ENCODE measurements at regions not wholly inside any gene's neighbourhood (a gene's known extent, or its start where the extent isn't known, plus 50 kb on each side); places are given as distances from the start of the nearest gene placed in this dataset.

- CTCF ChIA-PET = no interaction called here
- TF ChIP-seq FOXA1 (IDR thresholded peaks at IDR 0.05) = no peak
- TF ChIP-seq ELF4 (IDR thresholded peaks at IDR 0.05) = no peak
- TF ChIP-seq FOXK2 (IDR thresholded peaks at IDR 0.05) = no peak
- no peak for TF ChIP-seq ARNT (IDR thresholded peaks at IDR 0.05)
- TF ChIP-seq SUZ12 (IDR thresholded peaks at IDR 0.05) = no peak
- TF ChIP-seq PKNOX1 (IDR thresholded peaks at IDR 0.05) = no peak
- no peak for TF ChIP-seq CTBP1 (IDR thresholded peaks at IDR 0.05; ENCODE audit: borderline replicate concordance)
- no peak for TF ChIP-seq TARDBP (IDR thresholded peaks at IDR 0.05)
- TF ChIP-seq L3MBTL2 (conservative IDR thresholded peaks at IDR 0.05) = no peak
- no peak for TF ChIP-seq ZNF384 (IDR thresholded peaks at IDR 0.05)
- no peak for TF ChIP-seq SP1 (IDR thresholded peaks at IDR 0.05)
- TF ChIP-seq NFRKB (IDR thresholded peaks at IDR 0.05) = no peak
- no peak for DNase-seq (ENCODE audit: extremely low spot score)
- POLR2A ChIA-PET = no interaction called here
Measured at GRCh38 chrX:147749308-147749707, 162.4 kb upstream of the FMR1 start.

GRCh38 chrX:147757750-147758149 is 154.0 kb upstream of the FMR1 start:
- ChIA-PET POLR2A (no interaction called here), CTCF (no interaction called here)
- DNase-seq (ENCODE audit: extremely low spot score) = no peak
- TF ChIP-seq FOXM1 (IDR thresholded peaks at IDR 0.05; ENCODE audit: borderline replicate concordance) (no peak), BHLHE40 (IDR thresholded peaks at IDR 0.05; ENCODE audit: borderline replicate concordance) (no peak), HDGF (IDR thresholded peaks at IDR 0.05; ENCODE audit: borderline replicate concordance) (no peak), CTBP1 (IDR thresholded peaks at IDR 0.05; ENCODE audit: borderline replicate concordance) (no peak), FOXK2 (IDR thresholded peaks at IDR 0.05) (no peak), NFRKB (IDR thresholded peaks at IDR 0.05) (no peak), L3MBTL2 (conservative IDR thresholded peaks at IDR 0.05) (no peak), SP1 (IDR thresholded peaks at IDR 0.05) (no peak), LEF1 (IDR thresholded peaks at IDR 0.05; ENCODE audit: borderline replicate concordance) (no peak), ELF4 (IDR thresholded peaks at IDR 0.05) (no peak), ARNT (IDR thresholded peaks at IDR 0.05) (no peak), TARDBP (IDR thresholded peaks at IDR 0.05) (no peak)

GRCh38 chrX:147763131-147763530 is 148.6 kb upstream of the FMR1 start:
- TF ChIP-seq FOXK2 (IDR thresholded peaks at IDR 0.05) = no peak
- TF ChIP-seq FOXM1 (IDR thresholded peaks at IDR 0.05; ENCODE audit: borderline replicate concordance) = no peak
- TF ChIP-seq TARDBP (IDR thresholded peaks at IDR 0.05) = no peak
- TF ChIP-seq NFRKB (IDR thresholded peaks at IDR 0.05) = no peak
- no peak for TF ChIP-seq ARNT (IDR thresholded peaks at IDR 0.05)
- TF ChIP-seq LEF1 (IDR thresholded peaks at IDR 0.05; ENCODE audit: borderline replicate concordance) = no peak
- no peak for TF ChIP-seq L3MBTL2 (conservative IDR thresholded peaks at IDR 0.05)
- no peak for TF ChIP-seq CTBP1 (IDR thresholded peaks at IDR 0.05; ENCODE audit: borderline replicate concordance)
- TF ChIP-seq ZNF384 (IDR thresholded peaks at IDR 0.05) = no peak
- TF ChIP-seq FOXA1 (IDR thresholded peaks at IDR 0.05) = no peak
- no peak for TF ChIP-seq PKNOX1 (IDR thresholded peaks at IDR 0.05)
- no peak for TF ChIP-seq SP1 (IDR thresholded peaks at IDR 0.05)
- no peak for DNase-seq (ENCODE audit: extremely low spot score)
- ChIA-PET CTCF (no interaction called here), POLR2A (no interaction called here)

GRCh38 chrX:147764868-147765267 is 146.9 kb upstream of the FMR1 start:
- CTCF ChIA-PET = interaction anchor here (0.7 kb wide), 1 partner anchor 14 kb away, joined by 3 read pairs; no protein-coding TSS in a partner anchor
- no peak for DNase-seq (ENCODE audit: extremely low spot score)
- TF ChIP-seq ELF4 (IDR thresholded peaks at IDR 0.05) (no peak), NFRKB (IDR thresholded peaks at IDR 0.05) (no peak), FOXK2 (IDR thresholded peaks at IDR 0.05) (no peak), TARDBP (IDR thresholded peaks at IDR 0.05) (no peak), PKNOX1 (IDR thresholded peaks at IDR 0.05) (no peak), ZNF384 (IDR thresholded peaks at IDR 0.05) (no peak), FOXA1 (IDR thresholded peaks at IDR 0.05) (no peak), CTBP1 (IDR thresholded peaks at IDR 0.05; ENCODE audit: borderline replicate concordance) (no peak), FOXM1 (IDR thresholded peaks at IDR 0.05; ENCODE audit: borderline replicate concordance) (no peak)
- POLR2A ChIA-PET = no interaction called here

GRCh38 chrX:147770858-147771257 is 140.9 kb upstream of the FMR1 start:
- POLR2A ChIA-PET = no interaction called here
- CTCF ChIA-PET = no interaction called here
- no peak for DNase-seq (ENCODE audit: extremely low spot score)
- TF ChIP-seq ZNF384 (IDR thresholded peaks at IDR 0.05) (no peak), FOXA1 (IDR thresholded peaks at IDR 0.05) (no peak)

- TF ChIP-seq L3MBTL2 (conservative IDR thresholded peaks at IDR 0.05) (no peak), ARNT (IDR thresholded peaks at IDR 0.05) (no peak), SUZ12 (IDR thresholded peaks at IDR 0.05) (no peak), HDGF (IDR thresholded peaks at IDR 0.05; ENCODE audit: borderline replicate concordance) (no peak), SP1 (IDR thresholded peaks at IDR 0.05) (no peak), CTBP1 (IDR thresholded peaks at IDR 0.05; ENCODE audit: borderline replicate concordance) (no peak), PKNOX1 (IDR thresholded peaks at IDR 0.05) (no peak), TARDBP (IDR thresholded peaks at IDR 0.05) (no peak), BHLHE40 (IDR thresholded peaks at IDR 0.05; ENCODE audit: borderline replicate concordance) (no peak), LEF1 (IDR thresholded peaks at IDR 0.05; ENCODE audit: borderline replicate concordance) (no peak), ELF4 (IDR thresholded peaks at IDR 0.05) (no peak), FOXK2 (IDR thresholded peaks at IDR 0.05) (no peak), FOXM1 (IDR thresholded peaks at IDR 0.05; ENCODE audit: borderline replicate concordance) (no peak), NFRKB (IDR thresholded peaks at IDR 0.05) (no peak)
- DNase-seq (ENCODE audit: extremely low spot score) = no peak
- ChIA-PET POLR2A (no interaction called here), CTCF (no interaction called here)
Measured at GRCh38 chrX:147776988-147777387, 134.7 kb upstream of the FMR1 start.
